ENCODE measurements at regions not wholly inside any gene's neighbourhood (a gene's known extent, or its start where the extent isn't known, plus 50 kb on each side); places are given as distances from the start of the nearest gene placed in this dataset.

DNA sequence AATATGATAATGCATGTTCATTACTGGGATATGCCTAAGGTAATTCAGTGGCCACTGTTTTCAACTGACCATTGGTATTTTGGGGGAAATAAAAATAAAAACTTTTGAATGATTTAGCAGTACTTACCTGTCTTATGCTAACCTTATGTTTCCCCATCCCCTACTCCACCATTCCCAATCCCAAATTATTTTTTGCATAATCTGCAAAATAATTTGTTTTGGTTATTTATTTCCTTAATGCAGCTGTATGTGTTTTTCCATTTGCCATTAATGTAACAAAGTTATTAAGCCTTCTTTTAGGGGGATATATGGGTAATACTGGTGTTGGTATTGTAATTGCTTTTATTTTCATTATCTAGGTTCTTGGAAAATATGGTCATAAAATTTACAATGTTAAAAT is 213.9 kb upstream of the GULP1 start:
- Histone ChIP-seq H2BK12ac (ENCODE audit: low read depth, low read length) (no peak overlapping the region), H3K14ac (ENCODE audit: insufficient read length) (no peak overlapping the region), H3K23ac (ENCODE audit: insufficient read length) (no peak overlapping the region), H3K56ac (replicated peaks; ENCODE audit: insufficient read length, low read depth, low read length) (no peak overlapping the region), H3K18ac (ENCODE audit: extremely low read depth, low read length) (no peak overlapping the region), H4K91ac (replicated peaks; ENCODE audit: insufficient read length, low read length) (no peak overlapping the region), H4K8ac (ENCODE audit: extremely low read depth, insufficient read depth, low read length) (no peak overlapping the region), H4K20me1 (replicated peaks in 1 of 2; ENCODE audit: control insufficient read depth in 1 of 2, insufficient read depth in 2 of 2, low read length in 2 of 2) (no peaks in the 10 kb centered on the region), H2AFZ (ENCODE audit: low read length) (no peak overlapping the region), H3K4me3 (ENCODE audit: extremely low read depth in 1 of 4, insufficient read depth in 2 of 4, low read depth in 3 of 4, low read length in 4 of 4) (no peak overlapping the region), H3K27me3 (replicated peaks in 1 of 4; ENCODE audit: control insufficient read depth in 3 of 4, extremely low read depth in 1 of 4, insufficient read depth in 3 of 4, low read length in 3 of 4) (no peaks in the 10 kb centered on the region), H3K36me3 (ENCODE audit: control insufficient read depth in 2 of 4, insufficient read depth in 4 of 4, low read length in 3 of 4) (no peaks in the 10 kb centered on the region), H3K4me1 (replicated peaks in 1 of 4; ENCODE audit: control insufficient read depth in 3 of 4, insufficient read depth in 4 of 4, low read length in 3 of 4) (no peaks in the 10 kb centered on the region), H3K4ac (replicated peaks; ENCODE audit: insufficient read length, low read depth, low read length) (no peak overlapping the region), H3K23me2 (ENCODE audit: low read depth, low read length) (no peaks in the 10 kb centered on the region), H3K9ac (replicated peaks in 1 of 4; ENCODE audit: extremely low read depth in 1 of 4, low read depth in 3 of 4, low read length in 3 of 4) (no peak overlapping the region), H3K79me1 (ENCODE audit: low read depth, low read length) (no peaks in the 10 kb centered on the region), H2BK15ac (ENCODE audit: low read length) (no peak overlapping the region), H2BK5ac (ENCODE audit: low read depth, low read length) (no peak overlapping the region), H3K9me3 (ENCODE audit: insufficient read depth in 2 of 2, low read depth in 1 of 2, low read length in 1 of 2) (no peaks in the 10 kb centered on the region; a peak in 1 of 4 replicates), H2BK20ac (ENCODE audit: low read length) (no peak overlapping the region), H2AK5ac (ENCODE audit: low read depth, low read length) (no peak overlapping the region), H4K5ac (ENCODE audit: insufficient read length, low read depth, low read length) (no peak overlapping the region), H2BK120ac (replicated peaks; ENCODE audit: low read depth, low read length) (no peak overlapping the region), H3K27ac (ENCODE audit: low read depth, low read length) (no peak overlapping the region), H3K4me2 (ENCODE audit: insufficient read depth in 1 of 2, low read depth in 2 of 2, low read length in 2 of 2) (no peak overlapping the region), H3K79me2 (ENCODE audit: control insufficient read depth in 1 of 2, insufficient read depth in 2 of 2, low read length in 2 of 2) (no peaks in the 10 kb centered on the region)
- TF ChIP-seq CHD2 (IDR thresholded peaks at IDR 0.05; ENCODE audit: low read length) (no peak), SUZ12 (IDR thresholded peaks at IDR 0.05; ENCODE audit: low read length) (no peak), CREB1 (IDR thresholded peaks at IDR 0.05) (no peak), CBX8 (IDR thresholded peaks at IDR 0.05; ENCODE audit: borderline replicate concordance, low read depth, low read length) (no peak), TAF1 (IDR thresholded peaks at IDR 0.05; ENCODE audit: low read depth, low read length) (no peak), SIRT6 (IDR thresholded peaks at IDR 0.05; ENCODE audit: low read length) (no peak), POLR2A (IDR thresholded peaks at IDR 0.05; ENCODE audit: control extremely low read depth in 1 of 2, low read depth in 2 of 2, low read length in 2 of 2) (no peak), CTBP2 (IDR thresholded peaks at IDR 0.05; ENCODE audit: borderline replicate concordance, insufficient read depth, insufficient read length, low read length) (no peak), GTF2F1 (IDR thresholded peaks at IDR 0.05; ENCODE audit: borderline replicate concordance, low read depth, low read length) (no peak), ZNF274 (IDR thresholded peaks at IDR 0.05; ENCODE audit: borderline replicate concordance, extremely low read depth, low read length) (no peak)
- ChIA-PET POLR2A (ENCODE audit: partially characterized antibody) (no interaction called here), CTCF (ENCODE audit: partially characterized antibody) (interaction anchor here (1.2 kb wide), 1 partner anchor 12 kb away, joined by 7 read pairs; no protein-coding TSS in a partner anchor)
- no peak for DNase-seq (ENCODE audit: low read depth in 1 of 2, low spot score in 2 of 2)
- no peak for FAIRE-seq

All from H1 (cell line).